GM12891 (cell line): ENCODE measurements at regions not wholly inside any gene's neighbourhood (a gene's known extent, or its start where the extent isn't known, plus 50 kb on each side); places are given as distances from the start of the nearest gene placed in this dataset.

ENCODE experiments used
- PAX5 ChIP-seq: IDR thresholded peaks from 2 replicates; pipeline ENCODE4 v1.6.1; 2011; ENCODE audit warnings: low read length, moderate library complexity, mild to moderate bottlenecking; ENCODE audit not compliant: insufficient read depth, severe bottlenecking
- POLR2A ChIP-seq: IDR thresholded peaks from 2 replicates; pipeline ENCODE4 v1.6.1; 2011; ENCODE audit warnings: low read depth, low read length, control low read depth
- POLR2AphosphoS5 ChIP-seq: IDR thresholded peaks from 2 replicates; pipeline ENCODE4 v1.6.1; 2011; ENCODE audit warnings: low read depth, low read length, control low read depth
- POU2F2 ChIP-seq: IDR thresholded peaks from 2 replicates; pipeline ENCODE4 v1.6.1; 2011; ENCODE audit warnings: low read depth, mild to moderate bottlenecking, control low read depth, low read length, moderate library complexity
- SPI1 ChIP-seq: IDR thresholded peaks from 2 replicates; pipeline ENCODE4 v1.6.1; 2011; ENCODE audit warnings: low read depth, low read length, control low read depth
- TAF1 ChIP-seq: IDR thresholded peaks from 2 replicates; pipeline ENCODE4 v1.6.1; 2011; ENCODE audit warnings: low read depth, low read length, control low read depth

- TF ChIP-seq POLR2A (no peak), POLR2AphosphoS5 (no peak), SPI1 (no peak), TAF1 (no peak), PAX5 (no peak), POU2F2 (no peak)
Measured at GRCh38 chr6:159602431-159603041, 90.5 kb downstream of the SOD2 start.
